ENCODE measurements at regions not wholly inside any gene's neighbourhood (a gene's known extent, or its start where the extent isn't known, plus 50 kb on each side); places are given as distances from the start of the nearest gene placed in this dataset.

GRCh38 chr12:39003541-39004155 lies 98.3 kb upstream of the CPNE8 start:
- H3K9me3 Mint-ChIP-seq (ENCODE audit: unreplicated experiment) = no peaks in the 10 kb centered on the region
- H3K27me3 Mint-ChIP-seq (ENCODE audit: unreplicated experiment) = no peaks in the 10 kb centered on the region

GRCh38 chr12:39000370-39000769 lies 95.0 kb upstream of the CPNE8 start:
- Mint-ChIP-seq H3K27me3 (ENCODE audit: unreplicated experiment) (no peaks in the 10 kb centered on the region), H3K36me3 (ENCODE audit: unreplicated experiment) (no peaks in the 10 kb centered on the region), H3K9me3 (ENCODE audit: unreplicated experiment) (no peaks in the 10 kb centered on the region), H3K4me3 (ENCODE audit: unreplicated experiment) (no peak overlapping the region), H3K4me1 (ENCODE audit: low read depth, unreplicated experiment) (no peaks in the 10 kb centered on the region), H3K27ac (ENCODE audit: unreplicated experiment) (no peak overlapping the region)
- DNase-seq = no peak
- no peak for TF ChIP-seq CTCF (IDR thresholded peaks at IDR 0.05; ENCODE audit: partially characterized antibody, unreplicated experiment)

More at GRCh38 chr12:39003541-39004155, 98.3 kb upstream of the CPNE8 start:
- Mint-ChIP-seq H3K27ac (ENCODE audit: unreplicated experiment) (no peak overlapping the region), H3K4me3 (ENCODE audit: unreplicated experiment) (no peak overlapping the region), H3K4me1 (ENCODE audit: low read depth, unreplicated experiment) (no peaks in the 10 kb centered on the region), H3K36me3 (ENCODE audit: unreplicated experiment) (no peaks in the 10 kb centered on the region)
- TF ChIP-seq CTCF (IDR thresholded peaks at IDR 0.05; ENCODE audit: partially characterized antibody, unreplicated experiment) = no peak
- DNase-seq = no peak

- Mint-ChIP-seq H3K9me3 (ENCODE audit: unreplicated experiment) (no peaks in the 10 kb centered on the region), H3K4me1 (ENCODE audit: low read depth, unreplicated experiment) (no peaks in the 10 kb centered on the region), H3K27ac (ENCODE audit: unreplicated experiment) (no peak overlapping the region), H3K36me3 (ENCODE audit: unreplicated experiment) (no peaks in the 10 kb centered on the region), H3K4me3 (ENCODE audit: unreplicated experiment) (no peak overlapping the region), H3K27me3 (ENCODE audit: unreplicated experiment) (no peaks in the 10 kb centered on the region)
- no peak for DNase-seq
- no peak for TF ChIP-seq CTCF (IDR thresholded peaks at IDR 0.05; ENCODE audit: partially characterized antibody, unreplicated experiment)
These were observed 93.6 kb upstream of the CPNE8 start for GRCh38 chr12:38998887-38999482.

- no peaks in the 10 kb centered on the region for H3K27me3 Mint-ChIP-seq (ENCODE audit: unreplicated experiment)
These were observed 89.9 kb upstream of the CPNE8 start for GRCh38 chr12:38995249-38995648.

More at GRCh38 chr12:38995249-38995648, 89.9 kb upstream of the CPNE8 start:
- no peak for DNase-seq
- no peaks in the 10 kb centered on the region for H3K36me3 Mint-ChIP-seq (ENCODE audit: unreplicated experiment)
- no peak for TF ChIP-seq CTCF (IDR thresholded peaks at IDR 0.05; ENCODE audit: partially characterized antibody, unreplicated experiment)
- H3K9me3 Mint-ChIP-seq (ENCODE audit: unreplicated experiment) = no peaks in the 10 kb centered on the region
- no peaks in the 10 kb centered on the region for H3K4me1 Mint-ChIP-seq (ENCODE audit: low read depth, unreplicated experiment)
- H3K4me3 Mint-ChIP-seq (ENCODE audit: unreplicated experiment) = no peak overlapping the region
- no peak overlapping the region for H3K27ac Mint-ChIP-seq (ENCODE audit: unreplicated experiment)

Measured in glutamatergic neuron (in vitro differentiated cells).